ENCODE measurements at regions not wholly inside any gene's neighbourhood (a gene's known extent, or its start where the extent isn't known, plus 50 kb on each side); places are given as distances from the start of the nearest gene placed in this dataset.

GRCh38 chr4:26141051-26141721, 179.6 kb upstream of the RBPJ start:
- no peak for TF ChIP-seq CTCF (IDR thresholded peaks at IDR 0.05)
- TF ChIP-seq POLR2A (IDR thresholded peaks at IDR 0.05) = no peak
- no peak for TF ChIP-seq POLR2AphosphoS5 (IDR thresholded peaks at IDR 0.05)
